ENCODE measurements at regions not wholly inside any gene's neighbourhood (a gene's known extent, or its start where the extent isn't known, plus 50 kb on each side); places are given as distances from the start of the nearest gene placed in this dataset.

DNA sequence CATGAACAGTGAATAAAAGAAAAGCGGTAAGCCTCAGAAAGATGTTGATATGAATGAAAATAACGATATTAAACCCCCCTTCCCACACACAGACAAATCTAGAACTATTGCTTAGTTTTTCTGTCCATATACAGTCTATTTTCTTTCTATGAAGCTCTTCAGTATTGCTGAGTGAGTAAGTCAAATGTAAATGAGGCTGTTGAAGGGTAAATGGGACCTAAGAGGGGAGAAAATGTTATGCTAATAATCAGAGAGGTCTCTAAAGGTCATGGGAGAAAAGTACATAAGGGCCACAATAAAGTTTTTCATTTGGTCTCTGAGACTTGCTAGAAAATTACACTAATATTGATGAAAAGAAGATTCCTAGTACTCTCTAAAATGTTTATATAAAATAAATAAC, 56.2 kb downstream of the PABPC4L start:
- WGBS (ENCODE audit: insufficient coverage, low lambda C conversion rate): 56% methylated on average over 2 of the region's 2 CpGs
- Histone ChIP-seq H3K4me1 (ENCODE audit: control insufficient read depth, insufficient read depth, low read length) (no peaks in the 10 kb centered on the region), H3K27me3 (ENCODE audit: control insufficient read depth, insufficient read depth, low read length) (no peaks in the 10 kb centered on the region), H3K4me3 (ENCODE audit: low read length) (no peak overlapping the region), H3K36me3 (ENCODE audit: control insufficient read depth, insufficient read depth, low read length) (no peaks in the 10 kb centered on the region), H3K9me3 (ENCODE audit: control insufficient read depth, low read depth, low read length) (no peaks in the 10 kb centered on the region), H3K27ac (ENCODE audit: low read length) (no peak overlapping the region)
- DNase-seq: no peak

DNA sequence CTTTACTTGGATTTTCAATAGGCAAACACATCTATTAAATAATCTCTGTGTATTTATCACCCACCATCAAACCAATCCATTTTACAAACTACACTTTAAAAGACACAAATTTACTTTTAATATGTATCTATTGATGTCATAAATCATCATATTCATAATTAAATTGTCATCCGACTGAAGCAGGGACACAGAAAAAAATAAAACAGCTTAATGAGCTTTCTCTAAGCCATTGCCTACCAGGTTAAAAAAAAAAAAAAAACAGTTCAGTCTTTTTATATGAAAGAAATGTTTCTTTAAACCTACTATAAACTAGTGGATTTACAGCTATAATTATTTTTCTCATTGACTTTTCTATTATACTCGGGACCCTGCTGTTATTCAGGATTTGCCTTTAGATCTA, 57.3 kb downstream of the PABPC4L start:
- Histone ChIP-seq H3K9me3 (ENCODE audit: control insufficient read depth, low read depth, low read length) (no peaks in the 10 kb centered on the region), H3K36me3 (ENCODE audit: control insufficient read depth, insufficient read depth, low read length) (no peaks in the 10 kb centered on the region), H3K4me3 (ENCODE audit: low read length) (no peak overlapping the region), H3K27ac (ENCODE audit: low read length) (no peak overlapping the region), H3K27me3 (ENCODE audit: control insufficient read depth, insufficient read depth, low read length) (no peaks in the 10 kb centered on the region), H3K4me1 (ENCODE audit: control insufficient read depth, insufficient read depth, low read length) (no peaks in the 10 kb centered on the region)
- no peak for DNase-seq
- WGBS (ENCODE audit: insufficient coverage, low lambda C conversion rate): 71% methylated on average over 1 of the region's 2 CpGs

- Histone ChIP-seq H3K4me3 (ENCODE audit: low read length) (no peak overlapping the region), H3K9me3 (ENCODE audit: control insufficient read depth, low read depth, low read length) (no peaks in the 10 kb centered on the region), H3K27ac (ENCODE audit: low read length) (no peak overlapping the region), H3K36me3 (ENCODE audit: control insufficient read depth, insufficient read depth, low read length) (no peaks in the 10 kb centered on the region), H3K27me3 (ENCODE audit: control insufficient read depth, insufficient read depth, low read length) (no peaks in the 10 kb centered on the region), H3K4me1 (ENCODE audit: control insufficient read depth, insufficient read depth, low read length) (no peaks in the 10 kb centered on the region)
- WGBS (ENCODE audit: insufficient coverage, low lambda C conversion rate): 73% methylated on average over 2 of the region's 2 CpGs
- DNase-seq: no peak
Measured at GRCh38 chr4:134141728-134142127, 59.9 kb downstream of the PABPC4L start.

GRCh38 chr4:134139188-134139587, 62.4 kb downstream of the PABPC4L start:
- no CpG with 5 or more reads among the region's 1 CpG for WGBS (ENCODE audit: insufficient coverage, low lambda C conversion rate)
- Histone ChIP-seq H3K4me1 (ENCODE audit: control insufficient read depth, insufficient read depth, low read length) (no peaks in the 10 kb centered on the region), H3K27ac (ENCODE audit: low read length) (no peak overlapping the region), H3K4me3 (ENCODE audit: low read length) (no peak overlapping the region), H3K36me3 (ENCODE audit: control insufficient read depth, insufficient read depth, low read length) (no peaks in the 10 kb centered on the region), H3K9me3 (ENCODE audit: control insufficient read depth, low read depth, low read length) (no peaks in the 10 kb centered on the region), H3K27me3 (ENCODE audit: control insufficient read depth, insufficient read depth, low read length) (no peaks in the 10 kb centered on the region)
- DNase-seq: no peak

- Histone ChIP-seq H3K36me3 (ENCODE audit: control insufficient read depth, insufficient read depth, low read length) (no peaks in the 10 kb centered on the region), H3K4me3 (ENCODE audit: low read length) (no peak overlapping the region), H3K27me3 (ENCODE audit: control insufficient read depth, insufficient read depth, low read length) (no peaks in the 10 kb centered on the region), H3K4me1 (ENCODE audit: control insufficient read depth, insufficient read depth, low read length) (no peaks in the 10 kb centered on the region), H3K9me3 (ENCODE audit: control insufficient read depth, low read depth, low read length) (no peaks in the 10 kb centered on the region), H3K27ac (ENCODE audit: low read length) (no peak overlapping the region)
- no peak for DNase-seq
- WGBS (ENCODE audit: insufficient coverage, low lambda C conversion rate): 83% methylated on average over 1 of the region's 3 CpGs
Measured at GRCh38 chr4:134132086-134132783, 69.4 kb downstream of the PABPC4L start.

GRCh38 chr4:134126955-134127354, 74.6 kb downstream of the PABPC4L start:
- H3K4me3 ChIP-seq (ENCODE audit: low read length): no peak overlapping the region
- H3K27ac ChIP-seq (ENCODE audit: low read length): no peak overlapping the region
- H3K27me3 ChIP-seq (ENCODE audit: control insufficient read depth, insufficient read depth, low read length): no peaks in the 10 kb centered on the region
- H3K9me3 ChIP-seq (ENCODE audit: control insufficient read depth, low read depth, low read length): no peaks in the 10 kb centered on the region
- H3K36me3 ChIP-seq (ENCODE audit: control insufficient read depth, insufficient read depth, low read length): no peaks in the 10 kb centered on the region
- no CpG with 5 or more reads among the region's 5 CpGs for WGBS (ENCODE audit: insufficient coverage, low lambda C conversion rate)
- H3K4me1 ChIP-seq (ENCODE audit: control insufficient read depth, insufficient read depth, low read length): no peaks in the 10 kb centered on the region
- no peak for DNase-seq

DNA sequence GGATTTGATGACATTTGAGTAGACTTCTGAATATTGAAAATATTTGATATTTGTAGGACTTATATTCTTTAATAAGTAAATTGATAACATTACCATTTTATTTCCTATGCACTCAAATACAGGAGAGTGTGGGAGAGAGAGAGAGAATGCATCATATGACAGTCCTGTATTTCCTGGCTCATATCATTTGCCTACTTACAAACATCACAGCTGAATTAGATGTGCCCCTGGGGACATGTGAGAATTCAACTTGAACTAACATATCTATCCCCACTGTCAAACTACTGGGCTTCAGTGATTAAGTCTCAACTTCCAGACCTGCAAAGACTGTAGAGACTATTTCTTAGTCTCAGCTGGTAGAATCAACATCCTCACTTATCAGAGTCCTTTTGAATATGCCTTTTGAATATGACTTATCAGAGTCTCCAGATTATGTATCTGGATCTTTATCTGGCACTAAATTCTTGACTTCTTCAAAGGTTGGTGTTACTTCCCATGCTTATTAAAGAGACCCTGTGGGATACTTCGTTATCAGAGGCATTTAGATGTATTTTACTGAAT, 75.5 kb downstream of the PABPC4L start:
- WGBS (ENCODE audit: insufficient coverage, low lambda C conversion rate): 100% methylated on average over 1 of the region's 1 CpG
- H3K36me3 ChIP-seq (ENCODE audit: control insufficient read depth, insufficient read depth, low read length): no peaks in the 10 kb centered on the region
- no peak for DNase-seq

DNA sequence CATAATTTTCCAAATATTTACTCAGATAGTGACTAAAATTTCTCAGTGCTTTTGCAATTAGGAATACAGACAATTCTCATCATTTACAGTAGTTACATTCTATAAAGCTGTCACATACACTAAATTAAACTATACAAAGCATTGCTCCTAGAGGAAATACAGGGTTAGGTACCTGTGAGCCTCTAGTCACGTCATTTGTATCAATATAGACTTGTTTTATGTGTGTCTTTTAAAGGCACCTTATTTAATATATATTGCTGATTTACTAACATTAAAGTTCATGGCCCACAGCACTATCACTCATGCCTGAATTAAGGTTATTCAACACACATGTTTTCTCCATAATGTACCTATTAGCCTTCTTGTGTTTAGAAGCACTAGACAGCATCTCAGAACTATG, 78.7 kb downstream of the PABPC4L start:
- Histone ChIP-seq H3K36me3 (ENCODE audit: control insufficient read depth, insufficient read depth, low read length) (no peaks in the 10 kb centered on the region), H3K9me3 (ENCODE audit: control insufficient read depth, low read depth, low read length) (no peaks in the 10 kb centered on the region), H3K4me3 (ENCODE audit: low read length) (no peak overlapping the region), H3K4me1 (ENCODE audit: control insufficient read depth, insufficient read depth, low read length) (no peaks in the 10 kb centered on the region), H3K27me3 (ENCODE audit: control insufficient read depth, insufficient read depth, low read length) (no peaks in the 10 kb centered on the region), H3K27ac (ENCODE audit: low read length) (no peak overlapping the region)
- no CpG with 5 or more reads among the region's 1 CpG for WGBS (ENCODE audit: insufficient coverage, low lambda C conversion rate)
- no peak for DNase-seq

More for the DNA sequence above, 75.5 kb downstream of the PABPC4L start:
- no peaks in the 10 kb centered on the region for H3K9me3 ChIP-seq (ENCODE audit: control insufficient read depth, low read depth, low read length)
- H3K4me1 ChIP-seq (ENCODE audit: control insufficient read depth, insufficient read depth, low read length): no peaks in the 10 kb centered on the region
- no peak overlapping the region for H3K4me3 ChIP-seq (ENCODE audit: low read length)
- H3K27ac ChIP-seq (ENCODE audit: low read length): no peak overlapping the region
- no peaks in the 10 kb centered on the region for H3K27me3 ChIP-seq (ENCODE audit: control insufficient read depth, insufficient read depth, low read length)

DNA sequence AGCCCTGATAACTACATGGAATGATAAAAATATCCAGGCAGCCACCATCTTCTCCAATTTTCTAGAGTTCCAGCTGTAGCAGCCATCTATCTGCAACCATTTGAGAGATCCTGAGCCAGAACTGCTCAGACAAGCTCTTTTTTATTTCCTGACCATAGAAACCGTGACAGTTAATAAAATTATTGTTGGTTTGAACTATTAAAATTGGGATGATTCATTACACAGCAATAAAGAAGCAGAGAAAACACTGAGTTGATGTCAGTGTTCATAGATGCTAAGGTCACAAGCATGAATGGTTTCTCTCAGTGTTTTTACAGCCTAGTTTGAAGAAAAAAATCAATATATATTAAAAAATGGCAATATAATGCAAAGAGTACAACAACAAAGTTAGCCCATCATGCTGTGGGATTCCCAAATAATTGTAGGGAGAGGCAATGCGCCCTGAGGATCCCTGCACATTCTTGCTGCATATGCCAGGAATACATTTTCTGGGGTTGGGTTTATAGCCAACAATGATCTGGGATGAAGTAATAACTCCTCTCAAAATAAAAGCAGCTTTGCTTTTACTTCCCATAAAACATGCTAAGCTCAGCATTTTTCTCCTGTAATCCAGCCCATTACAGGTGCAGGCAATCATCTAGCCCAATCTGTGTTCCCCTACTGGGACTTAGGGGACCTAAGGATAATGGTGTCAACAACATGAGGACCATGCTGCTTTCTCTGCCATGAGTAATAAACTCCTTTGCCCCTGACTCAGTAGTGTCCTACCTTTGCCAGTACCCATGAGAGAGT, 84.0 kb downstream of the PABPC4L start:
- Histone ChIP-seq H3K9me3 (ENCODE audit: control insufficient read depth, low read depth, low read length) (no peaks in the 10 kb centered on the region), H3K4me1 (ENCODE audit: control insufficient read depth, insufficient read depth, low read length) (no peaks in the 10 kb centered on the region), H3K4me3 (ENCODE audit: low read length) (no peak overlapping the region), H3K36me3 (ENCODE audit: control insufficient read depth, insufficient read depth, low read length) (no peaks in the 10 kb centered on the region), H3K27me3 (ENCODE audit: control insufficient read depth, insufficient read depth, low read length) (no peaks in the 10 kb centered on the region), H3K27ac (ENCODE audit: low read length) (no peak overlapping the region)
- no CpG with 5 or more reads among the region's 2 CpGs for WGBS (ENCODE audit: insufficient coverage, low lambda C conversion rate)
- DNase-seq: no peak

GRCh38 chr4:134089885-134090284, 111.7 kb downstream of the PABPC4L start:
- Histone ChIP-seq H3K36me3 (ENCODE audit: control insufficient read depth, insufficient read depth, low read length) (no peaks in the 10 kb centered on the region), H3K4me1 (ENCODE audit: control insufficient read depth, insufficient read depth, low read length) (no peaks in the 10 kb centered on the region), H3K27me3 (ENCODE audit: control insufficient read depth, insufficient read depth, low read length) (no peaks in the 10 kb centered on the region), H3K9me3 (ENCODE audit: control insufficient read depth, low read depth, low read length) (no peaks in the 10 kb centered on the region), H3K27ac (ENCODE audit: low read length) (no peak overlapping the region), H3K4me3 (ENCODE audit: low read length) (no peak overlapping the region)
- WGBS (ENCODE audit: insufficient coverage, low lambda C conversion rate): no CpG with 5 or more reads among the region's 3 CpGs
- peak in 1 of 2 donors; percentile 8 for DNase-seq

Data from large intestine (tissue), 3 donors.